DOHH2 (cell line): ENCODE measurements at regions not wholly inside any gene's neighbourhood (a gene's known extent, or its start where the extent isn't known, plus 50 kb on each side); places are given as distances from the start of the nearest gene placed in this dataset.
"Not testable (repeated sequence)": the region's sequence is repeated elsewhere in the genome, so short reads cannot be mapped to it uniquely, and the experiment has no call there.

Experiments
- H3F3A ChIP-seq: fragments of 200-600 bp; sonication (generic), shearing (Covaris generic); 2 replicates; pipeline ENCODE4 v1.6.0; 2016; ENCODE audit warnings: antibody characterized with exemption, mild to moderate bottlenecking; ENCODE audit not compliant: control insufficient read depth, insufficient read depth
- H3K27ac ChIP-seq: fragments of 200-600 bp; sonication (generic); 2 replicates; pipeline ENCODE4 v1.5.1; 2014; ENCODE audit warnings: low read depth, mild to moderate bottlenecking, low read length, moderate library complexity
- H3K27me3 ChIP-seq: fragments of 200-600 bp; sonication (generic); 2 replicates; pipeline ENCODE4 v1.6.1; 2014; ENCODE audit warnings: mild to moderate bottlenecking, low read length, mixed read lengths; ENCODE audit not compliant: control insufficient read depth
- H3K36me3 ChIP-seq: fragments of 200-600 bp; sonication (generic); 2 replicates; pipeline ENCODE4 v1.6.1; 2014; ENCODE audit warnings: mild to moderate bottlenecking, low read length, moderate library complexity, mixed read lengths; ENCODE audit not compliant: control insufficient read depth
- H3K4me1 ChIP-seq: fragments of 200-600 bp; sonication (generic); 2 replicates; pipeline ENCODE4 v1.6.1; 2014; ENCODE audit warnings: mild to moderate bottlenecking, low read length, mixed read lengths; ENCODE audit not compliant: control insufficient read depth
- H3K4me2 ChIP-seq: fragments of 200-600 bp; sonication (generic); 2 replicates; pipeline ENCODE4 v1.6.0; 2014; ENCODE audit warnings: mild to moderate bottlenecking, low read length, moderate library complexity
- H3K4me3 ChIP-seq: fragments of 200-600 bp; sonication (generic); 2 replicates; pipeline ENCODE4 v1.5.1; 2014; ENCODE audit warnings: mild to moderate bottlenecking, low read length, mixed read lengths
- H3K79me2 ChIP-seq: fragments of 200-600 bp; sonication (generic); 2 replicates; pipeline ENCODE4 v1.6.1; 2014; ENCODE audit warnings: mild to moderate bottlenecking, low read length, mixed read lengths; ENCODE audit not compliant: control insufficient read depth
- H3K9me2 ChIP-seq: fragments of 200-600 bp; sonication (generic); replicated peaks from 2 replicates; pipeline ENCODE4 v1.6.1; 2014; ENCODE audit warnings: mild to moderate bottlenecking, low read length, mixed read lengths; ENCODE audit not compliant: control insufficient read depth
- H3K9me3 ChIP-seq: fragments of 200-600 bp; sonication (generic); 2 replicates; pipeline ENCODE4 v1.6.1; 2014; ENCODE audit warnings: antibody characterized with exemption, low read length, mixed read lengths; ENCODE audit not compliant: control insufficient read depth, insufficient read depth
- H4K20me1 ChIP-seq: fragments of 200-600 bp; sonication (generic); 2 replicates; pipeline ENCODE4 v1.6.0; 2014; ENCODE audit warnings: low read depth, mild to moderate bottlenecking, antibody characterized with exemption, low read length, moderate library complexity; ENCODE audit not compliant: control insufficient read depth, insufficient read depth
- CTCF ChIP-seq: fragments of 200-600 bp; sonication (generic); IDR thresholded peaks from one replicate; pipeline ENCODE4 v1.5.1; 2014; ENCODE audit warnings: antibody characterized with exemption, mild to moderate bottlenecking, low read depth, low read length; ENCODE audit not compliant: poor library complexity, severe bottlenecking
- EZH2phosphoT487 ChIP-seq: fragments of 200-600 bp; sonication (generic); IDR thresholded peaks from 2 replicates; pipeline ENCODE4 v1.6.1; 2017; ENCODE audit warnings: borderline replicate concordance, mild to moderate bottlenecking, antibody characterized with exemption, low read length, moderate library complexity, mixed read lengths

DNA sequence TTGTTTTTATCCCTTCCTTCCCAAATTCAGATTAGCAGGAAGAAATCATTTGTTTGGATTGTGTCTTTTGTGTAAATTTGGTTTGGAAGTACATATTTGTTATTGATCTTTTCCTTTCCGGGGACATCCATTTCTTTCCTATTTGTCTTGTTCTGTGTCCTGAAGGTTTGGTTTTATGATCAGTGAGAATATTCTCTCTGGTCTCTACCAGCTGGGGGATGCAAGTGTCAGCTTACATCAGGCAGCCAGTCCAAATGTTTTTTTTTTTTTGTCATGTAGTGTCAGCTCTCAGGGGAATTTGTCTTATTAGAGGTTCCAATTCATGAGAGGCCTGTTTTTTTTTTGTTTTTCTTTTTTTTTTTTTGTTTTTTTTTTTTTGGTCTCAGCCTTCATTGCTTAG is 479.2 kb upstream of the LRRC7 start:
- no peaks in the 10 kb centered on the region for H3K27me3 ChIP-seq
- TF ChIP-seq EZH2phosphoT487 (no peak), CTCF (no peak)
- H3K4me2 ChIP-seq = no peak overlapping the region
- no peaks in the 10 kb centered on the region for H3K9me3 ChIP-seq
- H3F3A ChIP-seq = no peaks in the 10 kb centered on the region
- no peaks in the 10 kb centered on the region for H3K9me2 ChIP-seq
- no peak overlapping the region for H3K27ac ChIP-seq
- no peaks in the 10 kb centered on the region for H3K79me2 ChIP-seq
- no peak overlapping the region for H3K4me3 ChIP-seq
- H3K36me3 ChIP-seq = no peaks in the 10 kb centered on the region
- H4K20me1 ChIP-seq = no peaks in the 10 kb centered on the region
- no peaks in the 10 kb centered on the region for H3K4me1 ChIP-seq

DNA sequence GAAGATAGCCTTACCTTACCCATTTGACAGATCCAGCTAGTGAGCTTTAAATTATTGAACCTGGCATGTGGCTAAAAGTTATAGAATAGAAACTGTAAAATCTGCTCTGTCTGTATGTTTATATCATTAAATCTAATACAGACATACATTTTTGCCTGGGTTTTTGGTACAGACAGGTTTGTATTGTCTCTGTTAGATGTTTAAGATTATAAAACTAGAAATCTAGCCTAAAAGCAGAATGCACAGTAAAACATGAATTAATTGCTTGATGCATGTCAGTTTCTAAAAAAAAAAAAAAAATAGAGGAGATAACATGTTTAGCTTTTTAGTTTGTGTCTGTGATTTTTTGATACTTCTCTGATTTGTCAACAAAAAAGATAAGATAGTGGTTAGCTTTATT is 477.6 kb upstream of the LRRC7 start:
- Histone ChIP-seq H3K4me1 (no peaks in the 10 kb centered on the region), H3K27me3 (no peaks in the 10 kb centered on the region), H3K4me2 (no peak overlapping the region), H3K9me3 (no peaks in the 10 kb centered on the region), H3K4me3 (no peak overlapping the region), H3F3A (no peaks in the 10 kb centered on the region), H3K36me3 (no peaks in the 10 kb centered on the region), H3K27ac (no peak overlapping the region), H4K20me1 (no peaks in the 10 kb centered on the region), H3K79me2 (no peaks in the 10 kb centered on the region), H3K9me2 (no peaks in the 10 kb centered on the region)
- TF ChIP-seq CTCF (no peak), EZH2phosphoT487 (no peak)

GRCh38 chr1:69090752-69091151 is 477.0 kb upstream of the LRRC7 start:
- TF ChIP-seq CTCF = no peak
- TF ChIP-seq EZH2phosphoT487 = no peak
- Histone ChIP-seq H3F3A (no peaks in the 10 kb centered on the region), H3K9me2 (no peaks in the 10 kb centered on the region), H3K4me2 (no peak overlapping the region), H3K4me1 (no peaks in the 10 kb centered on the region), H3K27ac (no peak overlapping the region), H3K36me3 (no peaks in the 10 kb centered on the region), H3K9me3 (no peaks in the 10 kb centered on the region), H3K4me3 (no peak overlapping the region), H3K79me2 (no peaks in the 10 kb centered on the region), H4K20me1 (no peaks in the 10 kb centered on the region), H3K27me3 (no peaks in the 10 kb centered on the region)

DNA sequence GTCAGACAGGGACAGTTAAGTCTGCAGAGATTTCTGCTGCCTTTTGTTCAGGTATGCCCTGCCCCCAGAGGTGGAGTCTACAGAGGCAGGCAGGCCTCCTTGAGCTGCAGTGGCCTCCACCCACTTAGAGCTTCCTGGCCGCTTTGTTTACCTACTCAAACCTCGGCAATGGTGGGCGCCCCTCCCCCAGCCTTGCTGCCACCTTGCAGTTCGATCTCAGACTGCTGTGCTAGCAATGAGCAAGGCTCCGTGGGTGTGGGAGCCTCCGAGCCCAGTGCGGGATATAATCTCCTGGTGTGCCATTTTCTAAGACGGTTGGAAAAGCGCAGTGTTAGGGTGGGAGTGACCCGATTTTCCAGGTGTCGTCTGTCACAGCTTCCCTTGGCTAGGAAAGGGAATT is 465.7 kb upstream of the LRRC7 start:
- H3K27ac ChIP-seq, H3K4me1 ChIP-seq, H3K4me2 ChIP-seq, H3F3A ChIP-seq, H3K36me3 ChIP-seq, H4K20me1 ChIP-seq, H3K9me3 ChIP-seq, H3K4me3 ChIP-seq, H3K27me3 ChIP-seq, H3K9me2 ChIP-seq, H3K79me2 ChIP-seq: not testable (repeated sequence)
